ENCODE measurements at regions not wholly inside any gene's neighbourhood (a gene's known extent, or its start where the extent isn't known, plus 50 kb on each side); places are given as distances from the start of the nearest gene placed in this dataset.

DNA sequence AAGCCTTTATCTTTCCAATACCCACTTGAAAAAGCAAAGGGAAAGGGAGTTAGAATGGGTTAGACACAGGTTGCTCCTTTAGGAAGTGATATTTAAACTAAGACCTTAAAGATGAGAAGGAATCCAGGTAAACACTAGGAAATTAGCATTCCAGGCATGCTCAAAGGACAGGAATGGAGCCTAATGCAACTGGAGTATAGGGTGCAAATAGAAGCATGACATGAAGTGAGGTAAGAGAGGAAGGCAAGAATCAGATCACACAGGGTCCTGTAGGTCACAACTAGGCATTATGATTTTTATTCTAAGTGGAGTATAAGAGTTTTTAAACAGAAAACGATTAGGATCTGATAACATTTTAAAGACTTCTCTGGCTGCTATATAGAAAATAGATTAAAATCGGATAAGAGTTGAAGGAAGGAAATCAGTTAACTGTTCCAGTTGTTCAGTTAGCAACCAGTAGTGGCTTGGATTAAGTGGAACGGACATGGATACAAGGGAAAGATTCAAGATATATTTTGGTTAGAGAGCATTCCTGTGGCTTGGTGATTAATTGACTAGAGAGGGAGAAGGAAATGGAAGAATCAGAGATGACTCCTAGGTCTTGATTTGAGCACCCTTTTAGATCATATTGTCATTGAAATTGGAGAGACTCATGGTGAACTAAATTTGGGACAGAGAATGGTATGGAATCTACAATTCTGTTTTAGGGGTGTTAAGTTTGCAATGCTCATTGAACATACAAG lies 95.9 kb downstream of the FBXO4 start:
- H3K27me3 ChIP-seq (ENCODE audit: insufficient read depth, low read length, poor library complexity), result peaks cover 3% of the 10 kb centered on the region
- ATAC-seq (ENCODE audit: insufficient read depth, low read depth) (no peak), DNase-seq (no peak)
- H3K4me1 ChIP-seq (ENCODE audit: insufficient read depth, low read length), result no peaks in the 10 kb centered on the region
- no peak overlapping the region for H3K4me3 ChIP-seq (ENCODE audit: low read depth in 1 of 2, low read length in 2 of 2)
- no peak overlapping the region for H2AFZ ChIP-seq (ENCODE audit: low read depth, low read length)
- H3K36me3 ChIP-seq (ENCODE audit: insufficient read depth, low read length), result no peaks in the 10 kb centered on the region
- no peak overlapping the region for H3K27ac ChIP-seq (ENCODE audit: low read length)
- H3K9me3 ChIP-seq (ENCODE audit: insufficient read depth, low read length, severe bottlenecking), result no peaks in the 10 kb centered on the region
- H3K4me2 ChIP-seq (ENCODE audit: insufficient read depth, low read length), result no peak overlapping the region
- TF ChIP-seq EZH2 (IDR thresholded peaks at IDR 0.05; ENCODE audit: borderline replicate concordance, low read depth, low read length, severe bottlenecking), result no peak
- TF ChIP-seq, protein P1, sequence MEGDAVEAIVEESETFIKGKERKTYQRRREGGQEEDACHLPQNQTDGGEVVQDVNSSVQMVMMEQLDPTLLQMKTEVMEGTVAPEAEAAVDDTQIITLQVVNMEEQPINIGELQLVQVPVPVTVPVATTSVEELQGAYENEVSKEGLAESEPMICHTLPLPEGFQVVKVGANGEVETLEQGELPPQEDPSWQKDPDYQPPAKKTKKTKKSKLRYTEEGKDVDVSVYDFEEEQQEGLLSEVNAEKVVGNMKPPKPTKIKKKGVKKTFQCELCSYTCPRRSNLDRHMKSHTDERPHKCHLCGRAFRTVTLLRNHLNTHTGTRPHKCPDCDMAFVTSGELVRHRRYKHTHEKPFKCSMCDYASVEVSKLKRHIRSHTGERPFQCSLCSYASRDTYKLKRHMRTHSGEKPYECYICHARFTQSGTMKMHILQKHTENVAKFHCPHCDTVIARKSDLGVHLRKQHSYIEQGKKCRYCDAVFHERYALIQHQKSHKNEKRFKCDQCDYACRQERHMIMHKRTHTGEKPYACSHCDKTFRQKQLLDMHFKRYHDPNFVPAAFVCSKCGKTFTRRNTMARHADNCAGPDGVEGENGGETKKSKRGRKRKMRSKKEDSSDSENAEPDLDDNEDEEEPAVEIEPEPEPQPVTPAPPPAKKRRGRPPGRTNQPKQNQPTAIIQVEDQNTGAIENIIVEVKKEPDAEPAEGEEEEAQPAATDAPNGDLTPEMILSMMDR (IDR thresholded peaks at IDR 0.05; ENCODE audit: borderline replicate concordance, extremely low read depth, low read length, poor library complexity, severe bottlenecking), result no peak
- H3K79me2 ChIP-seq (ENCODE audit: insufficient read depth, low read length), result no peaks in the 10 kb centered on the region
- no peak overlapping the region for H3K9ac ChIP-seq (ENCODE audit: low read depth, low read length)
- H4K20me1 ChIP-seq (ENCODE audit: insufficient read depth, low read length), result no peaks in the 10 kb centered on the region

DNA sequence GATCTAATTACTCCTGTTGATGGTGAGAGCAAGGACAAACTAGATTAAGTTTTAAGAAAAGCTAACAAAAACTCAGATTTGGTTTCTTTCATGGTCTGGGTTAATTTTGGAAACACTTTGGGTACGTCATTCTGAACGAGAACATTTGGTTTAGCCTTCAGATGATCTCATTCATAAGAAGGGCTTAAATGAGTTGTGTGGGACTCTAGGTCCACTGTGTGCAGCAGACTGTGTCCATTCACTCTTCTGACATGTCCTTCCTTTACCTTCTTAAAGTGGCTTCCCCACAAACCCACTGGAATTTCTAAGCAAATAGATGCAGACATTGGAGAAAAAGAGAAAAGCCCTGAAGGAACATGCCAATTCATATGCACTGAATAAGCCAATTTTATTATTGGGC lies 96.8 kb downstream of the FBXO4 start:
- H3K27me3 ChIP-seq (ENCODE audit: insufficient read depth, low read length, poor library complexity), result peaks cover 3% of the 10 kb centered on the region
- no peak overlapping the region for H3K27ac ChIP-seq (ENCODE audit: low read length)
- H3K4me3 ChIP-seq (ENCODE audit: low read depth in 1 of 2, low read length in 2 of 2), result no peak overlapping the region
- H3K9me3 ChIP-seq (ENCODE audit: insufficient read depth, low read length, severe bottlenecking), result no peaks in the 10 kb centered on the region
- H3K4me1 ChIP-seq (ENCODE audit: insufficient read depth, low read length), result no peaks in the 10 kb centered on the region
- TF ChIP-seq EZH2 (IDR thresholded peaks at IDR 0.05; ENCODE audit: borderline replicate concordance, low read depth, low read length, severe bottlenecking), result no peak
- TF ChIP-seq, protein P1 (IDR thresholded peaks at IDR 0.05; ENCODE audit: borderline replicate concordance, extremely low read depth, low read length, poor library complexity, severe bottlenecking), result no peak
- ATAC-seq (ENCODE audit: insufficient read depth, low read depth), result no peak
- no peak overlapping the region for H2AFZ ChIP-seq (ENCODE audit: low read depth, low read length)
- no peaks in the 10 kb centered on the region for H3K36me3 ChIP-seq (ENCODE audit: insufficient read depth, low read length)
- DNase-seq, result no peak
- no peak overlapping the region for H3K4me2 ChIP-seq (ENCODE audit: insufficient read depth, low read length)
- H4K20me1 ChIP-seq (ENCODE audit: insufficient read depth, low read length), result no peaks in the 10 kb centered on the region
- no peaks in the 10 kb centered on the region for H3K79me2 ChIP-seq (ENCODE audit: insufficient read depth, low read length)
- H3K9ac ChIP-seq (ENCODE audit: low read depth, low read length), result no peak overlapping the region

DNA sequence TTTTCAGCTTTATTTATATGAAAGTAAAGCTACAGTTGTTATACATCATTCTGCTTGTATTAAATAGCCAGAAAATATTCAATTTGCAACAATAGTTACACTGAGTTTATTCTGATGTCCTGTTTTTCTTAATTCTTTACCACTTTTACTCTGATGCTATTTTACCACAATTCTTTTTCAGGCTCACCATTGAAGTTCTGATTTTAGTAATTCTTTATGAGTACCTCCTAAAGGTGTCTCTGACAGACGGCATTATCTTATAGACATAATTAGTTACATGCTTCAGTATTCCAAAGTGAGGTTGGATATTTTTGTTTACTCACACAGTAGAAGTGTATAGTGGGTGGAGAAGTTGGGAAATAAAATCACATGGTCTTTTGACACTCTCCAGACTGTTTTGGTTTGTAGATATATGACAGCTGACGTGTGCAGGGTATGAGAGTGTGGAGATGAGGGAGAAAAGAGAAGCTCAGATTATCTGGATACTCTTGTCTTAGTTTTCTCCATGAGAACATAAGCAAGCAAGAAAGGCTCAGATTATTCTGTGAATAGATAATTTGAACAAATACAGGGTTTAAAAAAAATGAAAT lies 97.4 kb downstream of the FBXO4 start:
- no peak for TF ChIP-seq EZH2 (IDR thresholded peaks at IDR 0.05; ENCODE audit: borderline replicate concordance, low read depth, low read length, severe bottlenecking)
- TF ChIP-seq, protein P1 (IDR thresholded peaks at IDR 0.05; ENCODE audit: borderline replicate concordance, extremely low read depth, low read length, poor library complexity, severe bottlenecking), result no peak
- Histone ChIP-seq H4K20me1 (ENCODE audit: insufficient read depth, low read length) (no peaks in the 10 kb centered on the region), H2AFZ (ENCODE audit: low read depth, low read length) (no peak overlapping the region), H3K27ac (ENCODE audit: low read length) (no peak overlapping the region), H3K27me3 (ENCODE audit: insufficient read depth, low read length, poor library complexity) (peaks cover 3% of the 10 kb centered on the region), H3K9ac (ENCODE audit: low read depth, low read length) (no peak overlapping the region), H3K9me3 (ENCODE audit: insufficient read depth, low read length, severe bottlenecking) (no peaks in the 10 kb centered on the region), H3K79me2 (ENCODE audit: insufficient read depth, low read length) (no peaks in the 10 kb centered on the region), H3K4me2 (ENCODE audit: insufficient read depth, low read length) (no peak overlapping the region), H3K4me1 (ENCODE audit: insufficient read depth, low read length) (no peaks in the 10 kb centered on the region), H3K36me3 (ENCODE audit: insufficient read depth, low read length) (no peaks in the 10 kb centered on the region), H3K4me3 (ENCODE audit: low read depth in 1 of 2, low read length in 2 of 2) (no peak overlapping the region)
- DNase-seq (no peak), ATAC-seq (ENCODE audit: insufficient read depth, low read depth) (no peak)
